Ectodermal cell (in vitro differentiated cells): ENCODE measurements at regions not wholly inside any gene's neighbourhood (a gene's known extent, or its start where the extent isn't known, plus 50 kb on each side); places are given as distances from the start of the nearest gene placed in this dataset.

Experiments used
- H3K27ac ChIP-seq: 2 replicates; pipeline ENCODE4 v1.7.0; 2013; ENCODE audit warnings: mild to moderate bottlenecking, low read depth, low read length; ENCODE audit not compliant: insufficient read depth, poor library complexity, severe bottlenecking
- H3K27me3 ChIP-seq: 2 replicates; pipeline ENCODE4 v1.7.0; 2013; ENCODE audit warnings: mild to moderate bottlenecking, low read length; ENCODE audit not compliant: insufficient read depth, control insufficient read depth, poor library complexity, severe bottlenecking
- H3K36me3 ChIP-seq: one replicate; pipeline ENCODE4 v1.7.0; 2013; ENCODE audit warnings: low read length; ENCODE audit not compliant: control insufficient read depth, insufficient read depth
- H3K4me1 ChIP-seq: one replicate; pipeline ENCODE4 v1.7.0; 2013; ENCODE audit warnings: low read length; ENCODE audit not compliant: control insufficient read depth, insufficient read depth
- H3K4me3 ChIP-seq: 2 replicates; pipeline ENCODE4 v1.7.0; 2013; ENCODE audit warnings: low read depth, low read length, control low read depth; ENCODE audit not compliant: insufficient read depth
- H3K9me3 ChIP-seq: 2 replicates; pipeline ENCODE4 v1.7.0; 2013; ENCODE audit warnings: mild to moderate bottlenecking, low read length, moderate library complexity; ENCODE audit not compliant: control insufficient read depth
- WGBS, 2 experiments: methylation state at CpG; one replicate each; pipeline ENCODE4 v1.1.7; 2013; ENCODE audit warnings: missing lambda C conversion rate in 2 of 2; 5-methylcytosine and 5-hydroxymethylcytosine counted together

DNA sequence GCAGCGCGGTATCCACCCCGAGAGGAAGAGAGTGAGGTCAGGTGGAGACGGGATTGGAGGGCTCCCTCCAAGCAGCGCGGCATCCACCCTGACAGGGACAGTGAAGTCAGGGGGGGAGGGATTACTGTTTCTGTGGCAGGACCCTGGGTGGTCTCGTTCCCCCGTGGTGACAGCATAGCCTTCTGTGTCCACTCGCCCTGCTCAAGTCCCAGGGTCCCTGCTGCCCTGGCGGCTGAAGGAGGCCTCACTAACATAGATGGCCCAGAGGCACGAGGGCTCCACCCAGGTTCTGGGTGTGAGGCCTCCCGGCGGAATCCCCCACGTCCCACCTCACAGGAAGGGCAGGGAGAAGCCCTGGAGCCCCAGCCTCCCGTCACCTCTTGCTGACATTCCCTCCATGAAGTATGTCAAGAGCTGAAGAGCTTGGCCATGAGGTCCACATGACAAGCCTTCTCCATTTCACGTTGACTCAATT, 636.1 kb downstream of the BRD1 start:
- no peaks in the 10 kb centered on the region for H3K36me3 ChIP-seq
- no peaks in the 10 kb centered on the region for H3K9me3 ChIP-seq
- H3K27ac ChIP-seq: no peak overlapping the region
- H3K27me3 ChIP-seq: no peaks in the 10 kb centered on the region
- WGBS, 2 experiments: 93% methylated on average over 16 of the region's 16 CpGs
- no peak overlapping the region for H3K4me3 ChIP-seq
- H3K4me1 ChIP-seq: no peaks in the 10 kb centered on the region

DNA sequence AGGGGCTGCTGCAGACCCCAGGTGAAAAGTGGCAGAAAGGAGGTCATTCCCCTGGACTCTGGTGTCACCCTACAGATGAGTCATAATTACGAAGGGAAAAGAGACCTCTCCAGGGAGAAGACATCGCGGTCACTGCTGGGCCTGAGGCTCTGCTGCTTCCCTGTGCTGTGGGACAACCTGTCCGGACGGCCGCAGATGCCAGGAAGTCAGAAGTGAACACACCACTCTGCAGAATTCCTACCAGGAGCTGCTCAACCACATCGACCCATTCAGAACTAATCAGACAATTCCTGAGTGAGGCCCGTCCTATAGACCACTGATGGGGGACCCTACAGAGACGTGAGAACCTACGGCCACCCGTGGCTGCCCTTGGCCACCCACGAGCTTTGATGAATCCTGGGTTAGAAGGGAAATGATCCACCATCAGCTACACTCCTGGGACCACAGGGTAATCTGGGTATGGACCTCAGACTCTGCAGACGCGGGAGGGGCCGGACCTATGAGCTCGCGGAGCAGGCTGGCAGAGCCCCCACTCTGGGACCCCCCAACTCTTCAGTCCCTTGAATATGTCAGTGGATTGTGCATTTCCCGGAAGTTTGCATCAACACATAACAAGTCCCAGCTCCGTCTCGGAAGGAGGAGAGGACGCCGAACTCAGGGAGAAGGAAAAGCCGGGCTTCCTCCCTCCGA, 636.7 kb downstream of the BRD1 start:
- no peaks in the 10 kb centered on the region for H3K36me3 ChIP-seq
- no peak overlapping the region for H3K4me3 ChIP-seq
- H3K4me1 ChIP-seq: no peaks in the 10 kb centered on the region
- no peaks in the 10 kb centered on the region for H3K9me3 ChIP-seq
- no peak overlapping the region for H3K27ac ChIP-seq
- WGBS, 2 experiments: 93 to 94% methylated on average over 24 of the region's 24 CpGs
- no peaks in the 10 kb centered on the region for H3K27me3 ChIP-seq

DNA sequence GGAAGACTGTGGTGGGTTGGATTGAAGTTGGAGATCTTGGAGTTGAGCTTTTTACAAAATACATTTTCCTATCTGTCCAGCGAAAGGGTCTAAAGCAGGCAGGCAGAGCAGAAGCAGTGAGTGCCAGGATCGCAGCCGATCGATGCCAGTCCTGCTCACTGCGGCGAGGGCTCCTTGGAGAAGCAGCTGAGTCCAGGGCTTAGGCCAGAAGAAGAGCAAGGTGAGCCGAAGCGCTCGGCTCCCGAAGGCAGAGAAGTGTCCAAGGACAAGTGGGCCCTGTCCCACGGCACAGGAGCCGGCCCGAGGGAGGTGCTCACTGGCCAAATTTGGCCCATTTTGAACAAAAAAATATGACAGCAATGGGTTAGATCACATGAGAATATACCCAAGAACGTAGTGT, 637.8 kb downstream of the BRD1 start:
- H3K27ac ChIP-seq: no peak overlapping the region

DNA sequence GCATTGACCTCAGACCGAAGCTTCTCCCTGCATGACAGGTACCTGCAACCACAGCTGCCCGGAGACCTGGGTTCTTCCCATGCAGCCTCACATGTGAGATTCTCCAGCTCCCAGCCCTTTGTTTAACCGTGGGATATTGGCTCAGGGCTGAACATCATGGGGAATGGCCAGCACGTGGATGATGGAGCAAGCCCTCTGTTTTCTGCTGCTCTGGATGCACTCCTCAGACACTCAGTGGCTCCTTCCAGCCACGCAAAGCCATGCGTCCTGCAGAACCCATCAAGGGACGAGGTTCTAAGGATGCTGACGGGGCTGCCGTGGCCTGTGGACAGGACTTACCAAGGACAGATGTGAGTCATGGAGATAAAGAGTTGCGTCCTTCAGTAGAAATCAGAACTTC, 639.1 kb downstream of the BRD1 start:
- 93 to 95% methylated on average over 10 of the region's 10 CpGs for WGBS, 2 experiments

More for the DNA sequence above, 637.8 kb downstream of the BRD1 start:
- Histone ChIP-seq H3K4me3 (no peak overlapping the region), H3K36me3 (no peaks in the 10 kb centered on the region), H3K27me3 (no peaks in the 10 kb centered on the region), H3K9me3 (no peaks in the 10 kb centered on the region), H3K4me1 (no peaks in the 10 kb centered on the region)
- WGBS, 2 experiments: 95% methylated on average over 14 of the region's 14 CpGs

DNA sequence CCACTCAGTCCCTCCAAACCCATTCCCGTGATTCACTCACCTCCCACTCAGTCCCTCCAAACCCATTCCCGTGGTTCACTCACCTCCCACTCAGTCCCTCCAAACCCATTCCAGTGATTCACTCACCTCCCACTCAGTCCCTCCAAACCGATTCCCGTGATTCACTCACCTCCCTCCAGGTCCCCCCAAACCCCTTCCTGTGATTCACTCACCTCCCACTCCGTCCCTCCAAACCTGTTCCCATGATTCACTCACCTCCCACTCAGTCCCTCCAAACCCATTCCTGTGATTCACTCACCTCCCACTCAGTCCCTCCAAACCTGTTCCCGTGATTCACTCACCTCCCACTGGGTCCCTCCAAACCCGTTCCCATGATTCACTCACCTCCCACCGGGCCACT, 639.6 kb downstream of the BRD1 start:
- Histone ChIP-seq H3K27ac (no peak overlapping the region), H3K4me1 (no peaks in the 10 kb centered on the region), H3K27me3 (no peaks in the 10 kb centered on the region), H3K36me3 (no peaks in the 10 kb centered on the region), H3K9me3 (no peaks in the 10 kb centered on the region), H3K4me3 (no peak overlapping the region)
- 84 to 86% methylated on average over 8 of the region's 8 CpGs for WGBS, 2 experiments

More for the DNA sequence above, 639.1 kb downstream of the BRD1 start:
- no peaks in the 10 kb centered on the region for H3K27me3 ChIP-seq
- no peaks in the 10 kb centered on the region for H3K36me3 ChIP-seq
- H3K4me3 ChIP-seq: no peak overlapping the region
- no peaks in the 10 kb centered on the region for H3K4me1 ChIP-seq
- H3K9me3 ChIP-seq: no peaks in the 10 kb centered on the region
- no peak overlapping the region for H3K27ac ChIP-seq

DNA sequence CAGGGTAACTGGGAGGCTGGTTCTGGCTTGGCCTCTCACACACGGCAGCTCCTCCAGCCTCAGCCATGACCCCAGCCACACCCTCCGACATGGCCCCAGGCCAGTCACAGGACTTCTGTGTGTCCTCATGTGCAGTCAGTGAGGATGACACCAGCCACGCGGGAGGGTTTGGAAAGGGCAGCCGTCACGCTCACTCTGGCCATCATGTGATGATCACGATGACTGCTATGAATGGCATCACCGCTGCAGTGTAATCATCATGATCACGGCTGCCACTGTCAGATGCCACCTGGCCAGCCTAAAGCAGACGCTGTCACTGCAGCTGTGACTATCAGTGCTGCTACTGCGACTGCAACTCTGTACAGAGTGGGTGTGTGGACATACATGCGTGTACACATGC, 640.9 kb downstream of the BRD1 start:
- 91% methylated on average over 12 of the region's 12 CpGs for WGBS, 2 experiments

DNA sequence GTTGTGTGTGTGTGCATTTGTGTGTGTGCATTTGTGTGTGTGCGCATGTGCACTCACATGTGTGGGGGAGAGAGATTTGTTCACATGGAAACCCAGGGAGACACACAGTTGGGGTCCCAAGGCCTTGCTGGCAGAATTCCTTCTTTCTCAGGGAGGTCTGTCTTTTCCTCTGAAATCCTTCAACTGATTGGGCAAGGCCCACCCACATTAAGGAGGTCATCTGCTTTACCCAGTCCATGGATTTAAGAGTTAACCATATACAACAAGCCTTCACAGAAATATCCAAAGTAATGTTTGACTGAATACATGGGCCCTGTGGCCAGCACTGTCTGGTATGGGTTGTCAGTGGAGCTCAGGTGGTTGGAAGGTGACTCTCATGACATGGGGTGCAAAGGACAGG, 641.4 kb downstream of the BRD1 start:
- Histone ChIP-seq H3K4me3 (no peak overlapping the region), H3K9me3 (no peaks in the 10 kb centered on the region), H3K27ac (no peak overlapping the region), H3K36me3 (no peaks in the 10 kb centered on the region), H3K4me1 (no peaks in the 10 kb centered on the region), H3K27me3 (no peaks in the 10 kb centered on the region)
- WGBS, 2 experiments: 88 to 100% methylated on average over 1 of the region's 1 CpG

More for the DNA sequence above, 640.9 kb downstream of the BRD1 start:
- no peak overlapping the region for H3K4me3 ChIP-seq
- H3K9me3 ChIP-seq: no peaks in the 10 kb centered on the region
- no peaks in the 10 kb centered on the region for H3K36me3 ChIP-seq
- H3K4me1 ChIP-seq: no peaks in the 10 kb centered on the region
- no peaks in the 10 kb centered on the region for H3K27me3 ChIP-seq
- H3K27ac ChIP-seq: no peak overlapping the region

DNA sequence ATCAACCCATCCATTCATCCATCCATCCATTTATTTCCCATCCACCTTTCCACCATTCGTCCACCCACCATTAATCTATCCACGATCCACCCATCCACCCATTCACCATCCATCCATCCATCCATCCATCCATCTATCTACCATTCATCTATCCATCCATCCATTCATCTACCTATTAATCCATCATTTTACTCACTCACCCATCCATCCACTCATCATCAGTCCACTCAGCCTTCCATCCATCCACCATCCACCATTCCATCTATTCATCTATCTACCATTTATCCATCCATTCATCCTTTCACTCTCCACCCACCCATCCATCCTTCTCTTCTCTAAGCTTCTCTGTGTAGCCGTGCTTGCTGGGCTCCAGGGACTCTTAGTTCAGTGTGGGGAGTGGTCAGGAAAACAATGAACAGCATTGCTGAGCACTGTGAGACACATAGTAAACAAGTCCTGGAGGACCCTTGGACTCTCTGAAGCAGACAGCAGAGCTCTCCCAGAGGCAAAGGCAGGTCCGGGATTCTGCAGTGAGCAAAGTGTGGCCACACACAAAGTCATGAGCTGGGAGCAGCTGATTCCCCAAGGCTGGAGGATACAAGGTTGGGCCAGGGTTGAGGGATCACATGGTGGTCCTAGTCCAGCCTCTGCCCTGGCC, 642.2 kb downstream of the BRD1 start:
- H3K9me3 ChIP-seq: no peaks in the 10 kb centered on the region
- no peak overlapping the region for H3K4me3 ChIP-seq
- no peaks in the 10 kb centered on the region for H3K27me3 ChIP-seq
- H3K36me3 ChIP-seq: no peaks in the 10 kb centered on the region
- H3K27ac ChIP-seq: no peak overlapping the region
- 88 to 95% methylated on average over 4 of the region's 4 CpGs for WGBS, 2 experiments
- H3K4me1 ChIP-seq: peaks cover under 1% of the 10 kb centered on the region

DNA sequence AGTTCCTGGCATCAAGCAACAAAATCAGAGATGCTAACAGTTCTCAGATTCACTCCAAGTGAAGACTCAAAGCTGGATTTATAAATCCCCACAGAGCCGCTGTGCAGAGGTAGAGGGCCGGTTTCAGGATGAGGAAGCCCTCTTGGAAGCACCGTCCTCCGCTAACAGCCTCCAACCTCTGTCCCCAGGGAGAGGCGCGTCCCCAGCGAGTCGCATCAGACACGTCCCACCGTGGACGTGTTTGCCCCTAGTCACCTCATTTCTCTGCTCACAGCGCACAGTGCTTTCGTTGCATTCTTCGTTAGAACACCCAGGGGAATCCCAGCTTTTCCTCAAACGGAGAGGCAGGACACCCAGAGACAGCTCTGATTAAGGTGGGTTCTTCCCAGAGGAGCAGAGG, 642.9 kb downstream of the BRD1 start:
- Histone ChIP-seq H3K4me1 (peaks cover 5% of the 10 kb centered on the region), H3K27me3 (no peaks in the 10 kb centered on the region), H3K27ac (no peak overlapping the region), H3K36me3 (no peaks in the 10 kb centered on the region), H3K4me3 (no peak overlapping the region), H3K9me3 (no peaks in the 10 kb centered on the region)
- WGBS, 2 experiments: 95 to 96% methylated on average over 15 of the region's 15 CpGs

DNA sequence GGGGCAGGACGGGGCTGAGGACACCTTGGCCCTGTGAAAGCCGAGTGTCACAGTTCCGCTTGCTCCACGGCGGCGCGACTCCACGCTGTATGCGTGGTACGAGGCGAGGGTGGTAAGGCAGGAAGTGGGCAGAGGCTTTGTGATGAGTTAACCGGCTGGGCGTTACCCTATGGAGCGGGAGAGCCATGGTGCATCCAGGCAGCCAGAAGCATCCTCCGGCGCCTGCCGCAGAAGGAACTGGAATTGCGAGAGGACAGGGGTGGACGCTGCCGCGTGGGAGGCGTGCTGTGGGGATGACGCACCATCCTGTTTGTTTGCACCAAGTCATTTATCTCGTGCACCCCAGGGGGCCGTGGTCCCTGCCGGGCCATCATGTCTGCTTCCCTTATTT, 643.9 kb downstream of the BRD1 start:
- Histone ChIP-seq H3K4me1 (peaks cover 5% of the 10 kb centered on the region), H3K27me3 (no peaks in the 10 kb centered on the region), H3K4me3 (no peak overlapping the region), H3K9me3 (no peaks in the 10 kb centered on the region), H3K27ac (no peak overlapping the region), H3K36me3 (no peaks in the 10 kb centered on the region)
- WGBS, 2 experiments: 87 to 88% methylated on average over 26 of the region's 26 CpGs
